AG04450 (cell line): ENCODE measurements at regions not wholly inside any gene's neighbourhood (a gene's known extent, or its start where the extent isn't known, plus 50 kb on each side); places are given as distances from the start of the nearest gene placed in this dataset.
"Not testable (repeated sequence)": the region's sequence is repeated elsewhere in the genome, so short reads cannot be mapped to it uniquely, and the experiment has no call there.

Experiments
- CTCF ChIA-PET: fragments of 300-600, 350-600 bp; formaldehyde crosslinking; extraction: SDS; loops from one replicate; lab custom pipeline; 2022; ENCODE audit warnings: antibody characterized with exemption, inconsistent platforms; lab: Charles Lee
- POLR2A ChIA-PET: fragments of 350-600 bp; formaldehyde crosslinking; extraction: SDS; loops from one replicate; lab custom pipeline; 2021; ENCODE audit warnings: antibody characterized with exemption, inconsistent platforms; lab: Yijun Ruan, JAX
- DNase-seq: peaks from one replicate; pipeline ENCODE4 v3.0.0-alpha.2; 2011; ENCODE audit warnings: low read depth, low spot score
- H3K27ac ChIP-seq: one replicate; pipeline ENCODE4 v1.5.1; 2012; ENCODE audit warnings: low read depth, low read length, control low read depth
- H3K27me3 ChIP-seq: one replicate; pipeline ENCODE4 v1.6.0; 2012; ENCODE audit warnings: low read length; ENCODE audit not compliant: control insufficient read depth, insufficient read depth
- H3K4me3 ChIP-seq: 2 replicates; pipeline ENCODE4 v1.5.1; 2011; ENCODE audit warnings: mild to moderate bottlenecking, low read depth, low read length, control low read depth
- H3K9me3 ChIP-seq: 2 replicates; pipeline ENCODE4 v1.5.1; 2012; ENCODE audit warnings: low read length; ENCODE audit not compliant: control insufficient read depth, insufficient read depth
- TF ChIP-seq, protein P1 (sequence below): IDR thresholded peaks from 2 replicates; pipeline ENCODE4 v1.5.1; 2011; ENCODE audit warnings: low read depth, low read length, control low read depth, inconsistent platforms

DNA sequence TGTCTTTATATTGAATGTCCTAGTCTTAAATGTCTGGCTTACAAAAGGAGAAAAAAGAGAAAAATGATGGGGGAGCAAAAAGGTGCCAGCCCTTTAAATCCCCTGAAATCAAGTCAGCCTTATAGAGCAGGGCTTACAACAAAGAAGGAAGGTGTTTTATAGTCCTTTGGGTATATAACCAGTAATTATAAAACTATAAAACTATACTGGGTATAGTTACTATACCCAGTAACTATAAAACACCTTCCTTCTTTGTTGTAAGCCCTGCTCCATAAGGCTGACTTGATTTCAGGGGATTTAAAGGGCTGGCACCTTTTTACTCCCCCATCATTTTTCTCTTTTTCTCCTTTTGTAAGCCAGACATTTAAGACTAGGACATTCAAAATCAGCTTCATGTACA lies 598.0 kb upstream of the SEMA6D start:
- CTCF ChIA-PET = no interaction called here
- no peaks in the 10 kb centered on the region for H3K27me3 ChIP-seq
- POLR2A ChIA-PET = no interaction called here
- DNase-seq = no peak
- TF ChIP-seq, protein P1, sequence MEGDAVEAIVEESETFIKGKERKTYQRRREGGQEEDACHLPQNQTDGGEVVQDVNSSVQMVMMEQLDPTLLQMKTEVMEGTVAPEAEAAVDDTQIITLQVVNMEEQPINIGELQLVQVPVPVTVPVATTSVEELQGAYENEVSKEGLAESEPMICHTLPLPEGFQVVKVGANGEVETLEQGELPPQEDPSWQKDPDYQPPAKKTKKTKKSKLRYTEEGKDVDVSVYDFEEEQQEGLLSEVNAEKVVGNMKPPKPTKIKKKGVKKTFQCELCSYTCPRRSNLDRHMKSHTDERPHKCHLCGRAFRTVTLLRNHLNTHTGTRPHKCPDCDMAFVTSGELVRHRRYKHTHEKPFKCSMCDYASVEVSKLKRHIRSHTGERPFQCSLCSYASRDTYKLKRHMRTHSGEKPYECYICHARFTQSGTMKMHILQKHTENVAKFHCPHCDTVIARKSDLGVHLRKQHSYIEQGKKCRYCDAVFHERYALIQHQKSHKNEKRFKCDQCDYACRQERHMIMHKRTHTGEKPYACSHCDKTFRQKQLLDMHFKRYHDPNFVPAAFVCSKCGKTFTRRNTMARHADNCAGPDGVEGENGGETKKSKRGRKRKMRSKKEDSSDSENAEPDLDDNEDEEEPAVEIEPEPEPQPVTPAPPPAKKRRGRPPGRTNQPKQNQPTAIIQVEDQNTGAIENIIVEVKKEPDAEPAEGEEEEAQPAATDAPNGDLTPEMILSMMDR = no peak
- H3K9me3 ChIP-seq = no peaks in the 10 kb centered on the region
- no peak overlapping the region for H3K4me3 ChIP-seq
- H3K27ac ChIP-seq = no peak overlapping the region

DNA sequence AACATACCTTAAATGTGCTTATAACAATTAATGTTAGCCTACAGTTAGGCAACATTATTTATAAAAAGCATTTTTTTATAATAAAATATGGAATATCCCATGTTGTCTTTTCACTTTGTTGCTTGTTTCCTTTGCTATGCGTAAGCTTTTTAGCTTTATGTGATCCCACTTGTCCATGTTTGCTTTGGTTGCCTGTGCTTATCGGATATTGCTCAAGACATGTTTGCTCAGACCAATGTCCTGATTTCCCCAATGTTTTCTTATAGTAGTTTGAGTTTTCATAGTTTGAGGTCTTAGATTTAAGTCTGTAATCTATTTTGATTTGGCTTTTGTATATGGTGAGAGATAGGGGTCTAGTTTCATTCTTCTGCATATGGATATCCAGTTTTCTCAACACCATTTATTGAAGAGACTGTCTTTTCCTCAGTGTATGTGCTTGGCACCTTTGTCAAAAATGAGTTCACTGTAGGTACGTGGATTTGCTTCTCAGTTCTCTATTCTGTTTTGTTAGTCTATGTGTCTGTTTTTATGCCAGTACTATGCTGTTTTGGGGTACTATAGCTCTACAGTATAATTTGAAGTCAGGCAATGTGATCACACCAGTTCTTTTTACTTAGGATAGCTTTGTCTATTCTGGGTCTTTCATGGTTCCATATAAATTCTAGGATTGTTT lies 592.7 kb upstream of the SEMA6D start:
- Histone ChIP-seq H3K4me3 (no peak overlapping the region), H3K27me3 (no peaks in the 10 kb centered on the region), H3K9me3 (no peaks in the 10 kb centered on the region), H3K27ac (no peak overlapping the region)
- DNase-seq = no peak
- POLR2A ChIA-PET = no interaction called here
- CTCF ChIA-PET = no interaction called here
- TF ChIP-seq, protein P1 = no peak

- ChIA-PET POLR2A (no interaction called here), CTCF (no interaction called here)
- no peak for DNase-seq
- H3K27me3 ChIP-seq = no peaks in the 10 kb centered on the region
- H3K9me3 ChIP-seq = no peaks in the 10 kb centered on the region
- TF ChIP-seq, protein P1 = no peak
- no peak overlapping the region for H3K27ac ChIP-seq
- no peak overlapping the region for H3K4me3 ChIP-seq
Observed at GRCh38 chr15:47129033-47129432, 588.3 kb upstream of the SEMA6D start.

GRCh38 chr15:47131450-47131849 lies 585.9 kb upstream of the SEMA6D start:
- POLR2A ChIA-PET, H3K4me3 ChIP-seq, H3K27ac ChIP-seq, DNase-seq, H3K27me3 ChIP-seq, CTCF ChIA-PET, H3K9me3 ChIP-seq: not testable (repeated sequence)

DNA sequence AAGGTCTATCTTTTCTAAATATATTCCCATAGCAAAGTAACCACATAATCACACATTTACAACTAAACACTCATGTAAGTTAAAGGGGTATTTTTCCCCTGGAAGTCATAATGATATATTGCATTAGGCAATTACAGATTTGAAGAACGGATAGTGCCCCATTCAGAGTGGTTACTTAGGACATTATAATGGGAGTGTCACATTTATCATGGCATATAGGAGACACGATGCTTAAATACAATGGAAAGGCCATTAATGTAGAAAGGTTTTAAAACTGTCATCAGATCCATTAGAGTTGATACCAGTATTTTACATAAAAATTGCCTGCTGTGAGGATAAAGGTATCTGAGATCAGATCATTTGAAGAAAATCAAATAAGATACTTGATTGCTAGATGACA lies 582.0 kb upstream of the SEMA6D start:
- ChIA-PET POLR2A (no interaction called here), CTCF (no interaction called here)
- no peak for DNase-seq
- Histone ChIP-seq H3K4me3 (no peak overlapping the region), H3K27ac (no peak overlapping the region), H3K27me3 (no peaks in the 10 kb centered on the region), H3K9me3 (no peaks in the 10 kb centered on the region)
- TF ChIP-seq, protein P1 = no peak
